GM18519 (cell line): ENCODE measurements at regions not wholly inside any gene's neighbourhood (a gene's known extent, or its start where the extent isn't known, plus 50 kb on each side); places are given as distances from the start of the nearest gene placed in this dataset.
"Not testable (repeated sequence)": the region's sequence is repeated elsewhere in the genome, so short reads cannot be mapped to it uniquely, and the experiment has no call there.

Experiments used
- ATAC-seq: cut with Tn5 transposase; IDR thresholded peaks from one replicate; pipeline ENCODE4 v1.9.1; 2021; ENCODE audit warnings: mild to moderate bottlenecking, moderate library complexity; ENCODE audit not compliant: unreplicated experiment, low FRiP score

GRCh38 chr2:180927030-180927686, 53.2 kb upstream of the UBE2E3 start:
- no peak for ATAC-seq

- ATAC-seq: no peak
Observed at GRCh38 chr2:180925700-180926099, 54.7 kb upstream of the UBE2E3 start.

- ATAC-seq: no peak
Observed at GRCh38 chr2:180924063-180924462, 56.3 kb upstream of the UBE2E3 start.

GRCh38 chr2:180910831-180911665, 69.4 kb upstream of the UBE2E3 start:
- ATAC-seq: no peak

- ATAC-seq: no peak
Observed at GRCh38 chr2:180907731-180908130, 72.7 kb upstream of the UBE2E3 start.

GRCh38 chr2:180905461-180905860, 74.9 kb upstream of the UBE2E3 start:
- no peak for ATAC-seq

- ATAC-seq: no peak
Observed at GRCh38 chr2:180905002-180905401, 75.4 kb upstream of the UBE2E3 start.

GRCh38 chr2:180901331-180901730, 79.1 kb upstream of the UBE2E3 start:
- no peak for ATAC-seq

GRCh38 chr2:180893752-180894151, 86.7 kb upstream of the UBE2E3 start:
- ATAC-seq: no peak

GRCh38 chr2:180892091-180892490, 88.3 kb upstream of the UBE2E3 start:
- no peak for ATAC-seq

- no peak for ATAC-seq
Observed at GRCh38 chr2:180891360-180891759, 89.0 kb upstream of the UBE2E3 start.

- no peak for ATAC-seq
Observed at GRCh38 chr2:180890781-180891180, 89.6 kb upstream of the UBE2E3 start.

GRCh38 chr2:180882959-180883358, 97.4 kb upstream of the UBE2E3 start:
- ATAC-seq: no peak

- no peak for ATAC-seq
Observed at GRCh38 chr2:180876506-180876905, 103.9 kb upstream of the UBE2E3 start.

- no peak for ATAC-seq
Observed at GRCh38 chr2:180873219-180873618, 107.2 kb upstream of the UBE2E3 start.

GRCh38 chr2:180872781-180873180, 107.6 kb upstream of the UBE2E3 start:
- not testable (repeated sequence) for ATAC-seq

GRCh38 chr2:180872255-180872654, 108.2 kb upstream of the UBE2E3 start:
- ATAC-seq: no peak

GRCh38 chr2:180871649-180872048, 108.8 kb upstream of the UBE2E3 start:
- ATAC-seq: no peak

GRCh38 chr2:180849851-180850250, 130.6 kb upstream of the UBE2E3 start:
- ATAC-seq: no peak

- no peak for ATAC-seq
Observed at GRCh38 chr2:180848393-180848792, 132.0 kb upstream of the UBE2E3 start.

GRCh38 chr2:180846756-180847472, 133.5 kb upstream of the UBE2E3 start:
- no peak for ATAC-seq
